GM12892 (cell line): ENCODE measurements at regions not wholly inside any gene's neighbourhood (a gene's known extent, or its start where the extent isn't known, plus 50 kb on each side); places are given as distances from the start of the nearest gene placed in this dataset.

Experiments
- POLR2A ChIP-seq: IDR thresholded peaks from 2 replicates; pipeline ENCODE4 v1.6.1; 2011; ENCODE audit warnings: low read depth, low read length, control low read depth
- POLR2AphosphoS5 ChIP-seq: IDR thresholded peaks from 2 replicates; pipeline ENCODE4 v1.6.1; 2011; ENCODE audit warnings: low read depth, low read length, control low read depth
- TAF1 ChIP-seq: IDR thresholded peaks from 2 replicates; pipeline ENCODE4 v1.6.1; 2011; ENCODE audit warnings: low read depth, mild to moderate bottlenecking, control low read depth, low read length, borderline replicate concordance

GRCh38 chr1:59185163-59185860, 111.6 kb upstream of the FGGY start:
- TF ChIP-seq POLR2A (no peak), POLR2AphosphoS5 (no peak), TAF1 (no peak)
